ENCODE measurements at regions not wholly inside any gene's neighbourhood (a gene's known extent, or its start where the extent isn't known, plus 50 kb on each side); places are given as distances from the start of the nearest gene placed in this dataset.

DNA sequence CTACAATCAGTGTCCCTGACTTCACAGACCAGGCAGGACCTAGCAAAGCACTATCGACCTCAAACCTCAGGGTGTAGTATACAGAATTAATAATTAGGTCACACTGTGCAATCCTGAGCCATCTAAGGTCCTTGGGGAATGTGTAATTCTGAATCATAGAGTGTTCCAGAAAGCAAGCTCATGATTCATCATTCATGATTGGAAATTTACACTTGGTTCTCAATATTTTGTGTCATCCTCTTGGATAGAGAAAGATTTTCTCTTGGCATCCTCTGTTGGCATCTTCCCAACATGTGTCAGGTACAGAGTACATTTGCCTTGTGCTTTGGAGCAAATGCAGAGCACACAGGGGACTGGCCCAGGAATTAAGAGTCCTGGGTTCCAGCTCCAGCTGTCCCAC is 245.0 kb upstream of the NT5C1B start:
- TF ChIP-seq CTCF (IDR thresholded peaks at IDR 0.05) (no peak), POLR2A (IDR thresholded peaks at IDR 0.05) (no peak)

Measured in esophagus squamous epithelium (tissue), 4 donors.